Suprapubic skin (tissue), 4 donors: ENCODE measurements at regions not wholly inside any gene's neighbourhood (a gene's known extent, or its start where the extent isn't known, plus 50 kb on each side); places are given as distances from the start of the nearest gene placed in this dataset.

ENCODE experiments used
- DNase-seq, 2 donors: peaks; one replicate each; pipeline ENCODE4 v3.0.0-alpha.2; 2019; ENCODE audit warnings: low spot score in 2 of 2
- H3K27ac ChIP-seq: fragments of 200-600 bp; sonication (generic); one replicate; pipeline ENCODE4 v1.5.1; 2019
- H3K27me3 ChIP-seq: fragments of 200-600 bp; sonication (generic); one replicate; pipeline ENCODE4 v1.5.1; 2019
- H3K36me3 ChIP-seq: fragments of 200-600 bp; sonication (generic); one replicate; pipeline ENCODE4 v1.5.1; 2019
- H3K4me1 ChIP-seq: fragments of 200-600 bp; sonication (generic); one replicate; pipeline ENCODE4 v1.5.1; 2019
- H3K4me3 ChIP-seq: fragments of 200-600 bp; sonication (generic); one replicate; pipeline ENCODE4 v1.5.1; 2019; ENCODE audit warnings: mild to moderate bottlenecking
- H3K9me3 ChIP-seq: fragments of 200-600 bp; sonication (generic); one replicate; pipeline ENCODE4 v1.5.1; 2019
- EP300 ChIP-seq: sonication (generic); formaldehyde crosslinking; IDR thresholded peaks from one replicate; pipeline ENCODE4 v1.6.1; 2017; ENCODE audit warnings: antibody characterized with exemption
- POLR2A ChIP-seq, 2 donors: fragments of 450-650 bp; IDR thresholded peaks; one replicate each; pipeline ENCODE4 v1.6.1; 2017; ENCODE audit warnings: antibody characterized with exemption in 2 of 2, mild to moderate bottlenecking in 2 of 2, moderate library complexity in 2 of 2
- POLR2AphosphoS5 ChIP-seq, 3 donors: sonication (generic); formaldehyde crosslinking; IDR thresholded peaks; one replicate each; pipeline ENCODE4 v1.6.1; 2017; ENCODE audit warnings: antibody characterized with exemption in 3 of 3
- WGBS: methylation state at CpG from one replicate; pipeline ENCODE4 v1.1.5; 2018; 5-methylcytosine and 5-hydroxymethylcytosine counted together
- TF ChIP-seq, protein P1 (sequence below), 2 donors: fragments of 200-600 bp in 1 of 2; fragments of 450-650 bp in 1 of 2; sonication (generic) in 1 of 2; IDR thresholded peaks; one replicate each; pipeline ENCODE4 v1.5.1; 2016 to 2019; ENCODE audit warnings: antibody characterized with exemption in 2 of 2, mild to moderate bottlenecking in 1 of 2, moderate library complexity in 1 of 2

DNA sequence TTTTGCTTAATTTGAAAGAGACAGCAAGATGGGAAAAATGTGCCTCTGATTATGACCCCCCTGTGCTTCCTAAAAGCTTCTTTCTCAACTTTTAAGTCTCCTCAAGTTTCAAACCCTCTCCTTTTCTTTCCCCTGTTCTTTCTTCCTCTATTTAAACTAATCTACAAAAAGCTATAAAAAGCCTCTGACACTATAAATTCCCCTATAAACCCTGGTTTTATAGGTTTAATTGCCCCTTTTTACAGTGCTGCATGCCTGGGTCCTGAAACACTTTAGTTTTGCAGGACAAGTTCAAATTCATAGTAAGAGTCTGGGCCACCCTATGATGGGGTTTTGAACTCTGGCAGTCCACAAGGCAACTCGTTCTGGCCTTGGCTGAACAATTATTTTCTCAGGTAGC, 510.9 kb upstream of the TBX3 start:
- TF ChIP-seq POLR2A (IDR thresholded peaks at IDR 0.05): no peak
- TF ChIP-seq, protein P1, sequence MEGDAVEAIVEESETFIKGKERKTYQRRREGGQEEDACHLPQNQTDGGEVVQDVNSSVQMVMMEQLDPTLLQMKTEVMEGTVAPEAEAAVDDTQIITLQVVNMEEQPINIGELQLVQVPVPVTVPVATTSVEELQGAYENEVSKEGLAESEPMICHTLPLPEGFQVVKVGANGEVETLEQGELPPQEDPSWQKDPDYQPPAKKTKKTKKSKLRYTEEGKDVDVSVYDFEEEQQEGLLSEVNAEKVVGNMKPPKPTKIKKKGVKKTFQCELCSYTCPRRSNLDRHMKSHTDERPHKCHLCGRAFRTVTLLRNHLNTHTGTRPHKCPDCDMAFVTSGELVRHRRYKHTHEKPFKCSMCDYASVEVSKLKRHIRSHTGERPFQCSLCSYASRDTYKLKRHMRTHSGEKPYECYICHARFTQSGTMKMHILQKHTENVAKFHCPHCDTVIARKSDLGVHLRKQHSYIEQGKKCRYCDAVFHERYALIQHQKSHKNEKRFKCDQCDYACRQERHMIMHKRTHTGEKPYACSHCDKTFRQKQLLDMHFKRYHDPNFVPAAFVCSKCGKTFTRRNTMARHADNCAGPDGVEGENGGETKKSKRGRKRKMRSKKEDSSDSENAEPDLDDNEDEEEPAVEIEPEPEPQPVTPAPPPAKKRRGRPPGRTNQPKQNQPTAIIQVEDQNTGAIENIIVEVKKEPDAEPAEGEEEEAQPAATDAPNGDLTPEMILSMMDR (IDR thresholded peaks at IDR 0.05): no peak
- no peak for TF ChIP-seq EP300
- TF ChIP-seq POLR2AphosphoS5 (IDR thresholded peaks at IDR 0.05): no peak
- H3K36me3 ChIP-seq: no peaks in the 10 kb centered on the region
- 64% methylated on average over 1 of the region's 1 CpG for WGBS

DNA sequence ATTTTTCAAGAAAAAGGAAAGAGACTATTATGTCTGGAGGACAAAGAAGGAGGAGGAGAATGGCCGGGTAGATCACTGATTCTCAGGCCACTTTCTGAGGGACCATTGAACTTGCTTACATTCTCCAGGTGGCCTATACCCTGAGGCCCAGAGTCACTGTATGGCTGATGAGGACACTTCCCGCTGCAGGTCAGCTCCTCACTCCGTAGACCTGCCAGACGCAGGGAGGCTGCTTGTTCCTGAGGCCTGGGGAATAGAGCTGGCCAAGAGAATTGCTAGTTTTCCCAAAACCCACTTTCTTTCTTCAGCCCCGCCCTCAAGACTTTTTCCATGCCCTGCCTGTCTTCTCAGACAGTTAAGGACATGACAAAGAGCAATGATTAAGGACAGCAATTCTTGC, 510.5 kb upstream of the TBX3 start:
- WGBS: 61% methylated on average over 5 of the region's 5 CpGs
- H3K27ac ChIP-seq: no peak overlapping the region
- H3K27me3 ChIP-seq: no peaks in the 10 kb centered on the region
- no peaks in the 10 kb centered on the region for H3K36me3 ChIP-seq
- no peak overlapping the region for H3K4me3 ChIP-seq
- H3K9me3 ChIP-seq: no peaks in the 10 kb centered on the region
- no peaks in the 10 kb centered on the region for H3K4me1 ChIP-seq
- DNase-seq: no peak
- TF ChIP-seq EP300: no peak
- TF ChIP-seq, protein P1 (IDR thresholded peaks at IDR 0.05): no peak
- no peak for TF ChIP-seq POLR2A (IDR thresholded peaks at IDR 0.05)
- TF ChIP-seq POLR2AphosphoS5 (IDR thresholded peaks at IDR 0.05): no peak

More for the DNA sequence above, 510.9 kb upstream of the TBX3 start:
- H3K27ac ChIP-seq: no peak overlapping the region
- H3K9me3 ChIP-seq: no peaks in the 10 kb centered on the region
- no peaks in the 10 kb centered on the region for H3K27me3 ChIP-seq
- H3K4me1 ChIP-seq: peaks cover 4% of the 10 kb centered on the region
- DNase-seq: no peak
- no peak overlapping the region for H3K4me3 ChIP-seq

DNA sequence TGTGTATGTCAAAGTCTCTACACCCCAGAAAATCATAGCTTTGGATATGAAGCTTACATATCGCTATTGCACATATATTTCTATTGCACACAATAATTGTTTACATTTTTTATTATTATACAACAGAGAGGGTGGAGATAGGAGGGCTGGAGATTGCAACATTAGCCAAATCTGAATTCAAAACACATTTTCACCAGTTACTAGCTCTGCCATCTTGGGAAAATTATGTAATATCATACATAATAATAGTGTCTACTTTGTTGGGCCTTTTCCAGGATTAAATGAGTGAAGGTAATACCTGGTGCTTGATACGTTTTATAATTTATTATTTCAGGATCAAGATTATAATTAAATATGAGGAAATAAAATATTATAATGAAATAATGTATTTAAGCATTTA, 507.4 kb upstream of the TBX3 start:
- H3K9me3 ChIP-seq: no peaks in the 10 kb centered on the region
- no peaks in the 10 kb centered on the region for H3K4me1 ChIP-seq
- no peak for DNase-seq
- H3K27me3 ChIP-seq: no peaks in the 10 kb centered on the region
- no peak overlapping the region for H3K27ac ChIP-seq
- H3K36me3 ChIP-seq: no peaks in the 10 kb centered on the region
- 60% methylated on average over 2 of the region's 2 CpGs for WGBS
- H3K4me3 ChIP-seq: no peak overlapping the region
- TF ChIP-seq, protein P1 (IDR thresholded peaks at IDR 0.05): no peak
- TF ChIP-seq EP300 (no peak), POLR2AphosphoS5 (IDR thresholded peaks at IDR 0.05) (no peak), POLR2A (IDR thresholded peaks at IDR 0.05) (no peak)

DNA sequence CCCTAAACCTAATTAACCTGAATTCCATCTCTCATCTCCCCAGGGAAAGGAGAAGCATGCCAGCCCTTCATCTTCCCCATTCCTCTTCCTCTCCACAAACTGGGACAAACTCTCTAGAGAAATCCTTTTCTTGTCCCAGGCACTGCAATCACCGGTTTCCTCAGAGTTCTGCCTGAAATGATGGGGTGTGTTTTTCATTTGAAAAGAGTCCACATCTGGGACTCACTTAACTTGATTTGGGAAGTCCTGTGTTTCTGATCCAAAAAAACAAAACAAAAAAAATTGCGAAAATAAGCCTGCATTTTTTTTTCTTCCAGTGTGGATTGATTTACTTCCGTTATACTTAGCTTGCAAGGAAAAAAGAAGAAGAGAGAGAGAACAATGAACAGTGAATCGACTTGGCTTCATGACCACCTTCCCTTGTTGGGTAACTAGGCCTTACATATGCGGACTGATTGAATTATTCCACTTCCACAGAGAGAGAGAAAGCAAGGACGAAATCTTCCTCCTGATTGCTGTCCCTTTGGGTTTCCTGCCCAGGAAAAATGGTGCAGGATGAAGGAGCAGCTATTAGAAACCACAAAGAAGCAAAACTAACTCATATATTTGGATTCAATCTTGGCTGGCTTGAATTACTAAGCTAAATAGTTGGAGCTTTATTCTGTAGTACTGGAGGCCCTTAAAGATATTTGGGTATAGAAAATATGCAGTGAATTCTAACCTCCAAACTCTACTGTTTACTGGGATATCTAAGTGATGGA, 506.2 kb upstream of the TBX3 start:
- Histone ChIP-seq H3K4me1 (no peaks in the 10 kb centered on the region), H3K4me3 (no peak overlapping the region), H3K27me3 (no peaks in the 10 kb centered on the region), H3K36me3 (no peaks in the 10 kb centered on the region), H3K9me3 (no peaks in the 10 kb centered on the region), H3K27ac (peak overlapping the region; percentile 27)
- TF ChIP-seq EP300 (no peak), POLR2AphosphoS5 (IDR thresholded peaks at IDR 0.05) (peak in 1 of 3 donors; percentile 21)
- 46% methylated on average over 6 of the region's 6 CpGs for WGBS
- DNase-seq: no peak

DNA sequence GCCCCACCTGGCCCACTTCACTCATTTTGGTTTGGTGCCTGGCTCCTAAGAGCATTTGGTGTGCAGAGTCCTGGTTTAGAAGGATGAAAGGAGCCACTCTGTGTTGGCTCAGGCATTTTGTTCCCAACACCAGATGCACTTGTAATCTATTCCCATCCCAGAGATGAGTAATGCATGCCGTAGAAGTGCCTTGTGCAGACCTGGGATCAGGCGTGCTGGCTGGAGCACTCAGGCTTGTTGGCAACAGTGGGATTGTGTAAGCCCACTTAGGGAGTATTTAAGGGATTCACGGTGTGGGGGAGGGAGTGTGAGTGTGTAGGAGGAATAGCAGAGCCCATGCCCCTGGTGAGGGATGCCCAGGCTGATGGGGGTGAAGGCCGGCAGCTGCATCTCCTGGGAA, 501.5 kb upstream of the TBX3 start:
- WGBS: 77% methylated on average over 4 of the region's 4 CpGs
- Histone ChIP-seq H3K27ac (no peak overlapping the region), H3K36me3 (no peaks in the 10 kb centered on the region), H3K27me3 (no peaks in the 10 kb centered on the region), H3K9me3 (no peaks in the 10 kb centered on the region), H3K4me3 (no peak overlapping the region), H3K4me1 (no peaks in the 10 kb centered on the region)
- no peak for TF ChIP-seq POLR2A (IDR thresholded peaks at IDR 0.05)
- no peak for TF ChIP-seq POLR2AphosphoS5 (IDR thresholded peaks at IDR 0.05)
- TF ChIP-seq, protein P1 (IDR thresholded peaks at IDR 0.05): no peak
- no peak for TF ChIP-seq EP300
- no peak for DNase-seq
